ENCODE measurements at regions not wholly inside any gene's neighbourhood (a gene's known extent, or its start where the extent isn't known, plus 50 kb on each side); places are given as distances from the start of the nearest gene placed in this dataset.

DNA sequence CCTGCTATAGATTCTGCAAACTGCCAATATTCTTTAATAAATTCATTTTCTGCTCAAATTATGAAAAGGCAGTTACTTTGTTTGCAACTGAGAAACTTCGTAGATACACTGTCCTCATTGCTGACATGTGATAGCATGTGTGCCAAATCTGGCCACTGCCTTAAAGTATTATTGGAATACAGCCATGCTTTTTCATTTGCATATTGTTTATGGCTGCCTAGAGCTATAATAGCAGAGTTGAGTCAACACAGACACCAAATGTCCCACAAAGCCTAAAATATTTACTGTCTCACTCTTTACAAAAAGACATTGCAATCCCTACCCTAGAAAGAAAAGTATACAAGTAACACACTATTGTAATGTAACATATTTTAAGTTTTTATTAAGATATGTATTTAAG is 647.4 kb downstream of the XPNPEP1 start:
- TF ChIP-seq, protein P1, sequence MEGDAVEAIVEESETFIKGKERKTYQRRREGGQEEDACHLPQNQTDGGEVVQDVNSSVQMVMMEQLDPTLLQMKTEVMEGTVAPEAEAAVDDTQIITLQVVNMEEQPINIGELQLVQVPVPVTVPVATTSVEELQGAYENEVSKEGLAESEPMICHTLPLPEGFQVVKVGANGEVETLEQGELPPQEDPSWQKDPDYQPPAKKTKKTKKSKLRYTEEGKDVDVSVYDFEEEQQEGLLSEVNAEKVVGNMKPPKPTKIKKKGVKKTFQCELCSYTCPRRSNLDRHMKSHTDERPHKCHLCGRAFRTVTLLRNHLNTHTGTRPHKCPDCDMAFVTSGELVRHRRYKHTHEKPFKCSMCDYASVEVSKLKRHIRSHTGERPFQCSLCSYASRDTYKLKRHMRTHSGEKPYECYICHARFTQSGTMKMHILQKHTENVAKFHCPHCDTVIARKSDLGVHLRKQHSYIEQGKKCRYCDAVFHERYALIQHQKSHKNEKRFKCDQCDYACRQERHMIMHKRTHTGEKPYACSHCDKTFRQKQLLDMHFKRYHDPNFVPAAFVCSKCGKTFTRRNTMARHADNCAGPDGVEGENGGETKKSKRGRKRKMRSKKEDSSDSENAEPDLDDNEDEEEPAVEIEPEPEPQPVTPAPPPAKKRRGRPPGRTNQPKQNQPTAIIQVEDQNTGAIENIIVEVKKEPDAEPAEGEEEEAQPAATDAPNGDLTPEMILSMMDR (IDR thresholded peaks at IDR 0.05; ENCODE audit: insufficient read depth, low read length, poor library complexity, severe bottlenecking): no peak
- TF ChIP-seq EZH2phosphoT487 (conservative IDR thresholded peaks at IDR 0.05; ENCODE audit: low read length): no peak
